SU-DHL-6 (cell line): ENCODE measurements at regions not wholly inside any gene's neighbourhood (a gene's known extent, or its start where the extent isn't known, plus 50 kb on each side); places are given as distances from the start of the nearest gene placed in this dataset.

Source experiments
- H2AFZ ChIP-seq: fragments of 200-600 bp; sonication (generic); 2 replicates; pipeline ENCODE4 v1.6.1; 2014; ENCODE audit warnings: low read depth, mild to moderate bottlenecking, moderate library complexity, mixed read lengths, antibody characterized with exemption, low read length; ENCODE audit not compliant: severe bottlenecking
- H3F3A ChIP-seq: fragments of 200-600 bp; shearing (Covaris generic); 2 replicates; pipeline ENCODE4 v1.6.0; 2016; ENCODE audit warnings: antibody characterized with exemption, mild to moderate bottlenecking; ENCODE audit not compliant: insufficient read depth
- H3K27ac ChIP-seq: fragments of 200-600 bp; sonication (generic); 2 replicates; pipeline ENCODE4 v1.5.1; 2016; ENCODE audit warnings: low read depth, mild to moderate bottlenecking, low read length, moderate library complexity, mixed read lengths
- H3K27me3 ChIP-seq: fragments of 200-600 bp; sonication (generic), shearing (Covaris generic); 2 replicates; pipeline ENCODE4 v1.6.0; 2014; ENCODE audit warnings: mild to moderate bottlenecking, low read length
- H3K36me3 ChIP-seq: fragments of 200-600 bp; sonication (generic); 2 replicates; pipeline ENCODE4 v1.6.1; 2014; ENCODE audit warnings: mild to moderate bottlenecking, low read length, mixed read lengths
- H3K4me2 ChIP-seq: fragments of 300-600, 200-600 bp; shearing (Covaris generic), sonication (generic); 2 replicates; pipeline ENCODE4 v1.6.0; 2014; ENCODE audit warnings: low read length, low read depth, mild to moderate bottlenecking; ENCODE audit not compliant: poor library complexity, severe bottlenecking
- H3K4me3 ChIP-seq: fragments of 200-600 bp; sonication (generic); 2 replicates; pipeline ENCODE4 v1.5.1; 2014; ENCODE audit warnings: antibody characterized with exemption, low read length, mild to moderate bottlenecking, mixed read lengths; ENCODE audit not compliant: insufficient read depth, poor library complexity, severe bottlenecking
- H3K79me2 ChIP-seq: fragments of 200-600 bp; sonication (generic); 2 replicates; pipeline ENCODE4 v1.6.1; 2014; ENCODE audit warnings: mild to moderate bottlenecking, low read length, moderate library complexity; ENCODE audit not compliant: insufficient read depth
- H3K9ac ChIP-seq: fragments of 200-600 bp; sonication (generic); 2 replicates; pipeline ENCODE4 v1.7.0; 2014; ENCODE audit warnings: mild to moderate bottlenecking, low read length
- H3K9me2 ChIP-seq: fragments of 200-600 bp; sonication (generic); replicated peaks from 2 replicates; pipeline ENCODE4 v1.6.1; 2014; ENCODE audit warnings: low read length; ENCODE audit not compliant: insufficient read depth
- H3K9me3 ChIP-seq: fragments of 200-600 bp; sonication (generic); 2 replicates; pipeline ENCODE4 v1.6.1; 2014; ENCODE audit warnings: low read length, mixed read lengths; ENCODE audit not compliant: insufficient read depth
- H4K20me1 ChIP-seq: fragments of 200-600 bp; sonication (generic); 2 replicates; pipeline ENCODE4 v1.6.1; 2014; ENCODE audit warnings: low read depth, mild to moderate bottlenecking, antibody characterized with exemption, low read length, moderate library complexity, mixed read lengths
- EZH2phosphoT487 ChIP-seq: fragments of 200-600 bp; sonication (generic), shearing (Covaris generic); conservative IDR thresholded peaks from 2 replicates; pipeline ENCODE4 v1.6.1; 2018; ENCODE audit warnings: mild to moderate bottlenecking, antibody characterized with exemption, low read length, moderate library complexity, mixed read lengths
- TF ChIP-seq, protein P1 (sequence below): fragments of 200-600 bp; sonication (generic); IDR thresholded peaks from one replicate; pipeline ENCODE4 v1.5.1; 2017; ENCODE audit warnings: antibody characterized with exemption, mild to moderate bottlenecking, low read length, moderate library complexity; ENCODE audit not compliant: insufficient read depth, poor library complexity, severe bottlenecking

DNA sequence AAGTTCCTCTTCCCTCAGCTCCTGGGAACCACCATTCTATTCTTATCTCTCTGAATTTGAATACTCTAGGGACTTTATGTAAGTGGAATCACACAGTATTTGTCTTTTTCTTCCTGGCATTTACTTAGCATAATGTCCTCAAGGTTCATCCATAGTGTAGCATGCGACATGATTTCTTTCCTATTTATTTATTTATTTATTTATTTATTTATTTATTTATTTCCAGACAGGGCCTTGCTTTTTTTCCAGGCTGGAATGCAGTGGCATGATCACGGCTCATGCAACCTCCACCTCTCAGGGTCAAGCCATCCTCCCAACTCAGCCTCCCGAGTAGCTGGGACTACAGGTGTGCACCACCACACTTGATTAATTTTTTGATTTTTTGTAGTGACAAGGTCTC lies 142.1 kb downstream of the GPBP1 start:
- Histone ChIP-seq H3K9me3 (no peaks in the 10 kb centered on the region), H3K4me2 (no peak overlapping the region), H3K4me3 (no peak overlapping the region), H3K36me3 (no peaks in the 10 kb centered on the region), H3K9ac (no peak overlapping the region), H3K79me2 (no peaks in the 10 kb centered on the region), H3K27me3 (no peaks in the 10 kb centered on the region), H3K9me2 (no peaks in the 10 kb centered on the region), H4K20me1 (no peaks in the 10 kb centered on the region), H2AFZ (no peak overlapping the region), H3K27ac (no peak overlapping the region), H3F3A (no peaks in the 10 kb centered on the region)
- TF ChIP-seq EZH2phosphoT487: no peak
- TF ChIP-seq, protein P1, sequence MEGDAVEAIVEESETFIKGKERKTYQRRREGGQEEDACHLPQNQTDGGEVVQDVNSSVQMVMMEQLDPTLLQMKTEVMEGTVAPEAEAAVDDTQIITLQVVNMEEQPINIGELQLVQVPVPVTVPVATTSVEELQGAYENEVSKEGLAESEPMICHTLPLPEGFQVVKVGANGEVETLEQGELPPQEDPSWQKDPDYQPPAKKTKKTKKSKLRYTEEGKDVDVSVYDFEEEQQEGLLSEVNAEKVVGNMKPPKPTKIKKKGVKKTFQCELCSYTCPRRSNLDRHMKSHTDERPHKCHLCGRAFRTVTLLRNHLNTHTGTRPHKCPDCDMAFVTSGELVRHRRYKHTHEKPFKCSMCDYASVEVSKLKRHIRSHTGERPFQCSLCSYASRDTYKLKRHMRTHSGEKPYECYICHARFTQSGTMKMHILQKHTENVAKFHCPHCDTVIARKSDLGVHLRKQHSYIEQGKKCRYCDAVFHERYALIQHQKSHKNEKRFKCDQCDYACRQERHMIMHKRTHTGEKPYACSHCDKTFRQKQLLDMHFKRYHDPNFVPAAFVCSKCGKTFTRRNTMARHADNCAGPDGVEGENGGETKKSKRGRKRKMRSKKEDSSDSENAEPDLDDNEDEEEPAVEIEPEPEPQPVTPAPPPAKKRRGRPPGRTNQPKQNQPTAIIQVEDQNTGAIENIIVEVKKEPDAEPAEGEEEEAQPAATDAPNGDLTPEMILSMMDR: no peak
